ENCODE measurements at regions not wholly inside any gene's neighbourhood (a gene's known extent, or its start where the extent isn't known, plus 50 kb on each side); places are given as distances from the start of the nearest gene placed in this dataset.

- DNase-seq: no peak
- Histone ChIP-seq H3K36me3 (no peaks in the 10 kb centered on the region), H3K27ac (no peak overlapping the region), H3K27me3 (no peaks in the 10 kb centered on the region), H3K9me3 (no peaks in the 10 kb centered on the region), H3K4me1 (no peaks in the 10 kb centered on the region), H3K4me3 (no peak overlapping the region)
- WGBS, 2 donors: 20 to 42% methylated on average over 5 of the region's 5 CpGs
- intact Hi-C loops (cut with DNase I): no loop called here
- TF ChIP-seq POLR2A (IDR thresholded peaks at IDR 0.05): no peak
- no peak for TF ChIP-seq EP300 (IDR thresholded peaks at IDR 0.05)
- no peak for TF ChIP-seq POLR2AphosphoS5 (IDR thresholded peaks at IDR 0.05)
- TF ChIP-seq CTCF (IDR thresholded peaks at IDR 0.05): no peak
Measured at GRCh38 chr22:22099194-22099486, 116.6 kb upstream of the TOP3B start.

- Histone ChIP-seq H3K9me3 (no peaks in the 10 kb centered on the region), H3K27ac (no peak overlapping the region), H3K36me3 (no peaks in the 10 kb centered on the region), H3K4me3 (no peak overlapping the region), H3K27me3 (no peaks in the 10 kb centered on the region), H3K4me1 (no peaks in the 10 kb centered on the region)
- 52 to 59% methylated on average over 9 of the region's 9 CpGs for WGBS, 2 donors
- intact Hi-C loops (cut with DNase I): no loop called here
- no peak for TF ChIP-seq CTCF (IDR thresholded peaks at IDR 0.05)
- TF ChIP-seq EP300 (IDR thresholded peaks at IDR 0.05): no peak
- no peak for TF ChIP-seq POLR2A (IDR thresholded peaks at IDR 0.05)
- no peak for TF ChIP-seq POLR2AphosphoS5 (IDR thresholded peaks at IDR 0.05)
- no peak for DNase-seq
Measured at GRCh38 chr22:22098457-22099193, 116.0 kb upstream of the TOP3B start.

- Histone ChIP-seq H3K9me3 (no peaks in the 10 kb centered on the region), H3K27ac (no peak overlapping the region), H3K36me3 (no peaks in the 10 kb centered on the region), H3K4me3 (no peak overlapping the region), H3K4me1 (no peaks in the 10 kb centered on the region), H3K27me3 (no peaks in the 10 kb centered on the region)
- intact Hi-C loops (cut with DNase I): no loop called here
- no peak for DNase-seq
- TF ChIP-seq POLR2A (IDR thresholded peaks at IDR 0.05) (no peak), CTCF (IDR thresholded peaks at IDR 0.05) (no peak), POLR2AphosphoS5 (IDR thresholded peaks at IDR 0.05) (no peak), EP300 (IDR thresholded peaks at IDR 0.05) (no peak)
Measured at GRCh38 chr22:22097727-22098228, 115.2 kb upstream of the TOP3B start.

- no peaks in the 10 kb centered on the region for H3K36me3 ChIP-seq
- no peak overlapping the region for H3K27ac ChIP-seq
- DNase-seq: no peak
- no peaks in the 10 kb centered on the region for H3K9me3 ChIP-seq
- no peaks in the 10 kb centered on the region for H3K4me1 ChIP-seq
- 80 to 82% methylated on average over 5 of the region's 5 CpGs for WGBS, 2 donors
- TF ChIP-seq CTCF (IDR thresholded peaks at IDR 0.05) (no peak), POLR2AphosphoS5 (IDR thresholded peaks at IDR 0.05) (no peak), POLR2A (IDR thresholded peaks at IDR 0.05) (no peak), EP300 (IDR thresholded peaks at IDR 0.05) (no peak)
- intact Hi-C loops (cut with DNase I): no loop called here
- H3K27me3 ChIP-seq: peaks cover 0 to 9% (median 0%) of the 10 kb centered on the region in 3 donors
- H3K4me3 ChIP-seq: no peak overlapping the region
Measured at GRCh38 chr22:22094921-22095320, 112.3 kb upstream of the TOP3B start.

GRCh38 chr22:22094514-22094913 lies 111.9 kb upstream of the TOP3B start:
- Histone ChIP-seq H3K4me1 (no peaks in the 10 kb centered on the region), H3K4me3 (no peak overlapping the region), H3K27me3 (peaks cover 0 to 9% (median 0%) of the 10 kb centered on the region in 3 donors), H3K27ac (no peak overlapping the region), H3K9me3 (no peaks in the 10 kb centered on the region), H3K36me3 (no peaks in the 10 kb centered on the region)
- TF ChIP-seq EP300 (IDR thresholded peaks at IDR 0.05): no peak
- TF ChIP-seq POLR2AphosphoS5 (IDR thresholded peaks at IDR 0.05): no peak
- no peak for TF ChIP-seq CTCF (IDR thresholded peaks at IDR 0.05)
- no peak for TF ChIP-seq POLR2A (IDR thresholded peaks at IDR 0.05)
- no peak for DNase-seq
- intact Hi-C loops (cut with DNase I): no loop called here
- 83 to 84% methylated on average over 6 of the region's 6 CpGs for whole genome bisulfite sequencing, 2 donors

Measured in sigmoid colon (tissue), 6 donors.